Ammon's horn (tissue), 1 donor: ENCODE measurements at regions not wholly inside any gene's neighbourhood (a gene's known extent, or its start where the extent isn't known, plus 50 kb on each side); places are given as distances from the start of the nearest gene placed in this dataset.
"Not testable (repeated sequence)": the region's sequence is repeated elsewhere in the genome, so short reads cannot be mapped to it uniquely, and the experiment has no call there.

Experiments
- DNase-seq: peaks from one replicate; pipeline ENCODE4 v3.0.0-alpha.2; 2016; ENCODE audit warnings: low spot score

GRCh38 chr5:32534041-32534440 lies 51.3 kb upstream of the SUB1 start:
- no peak for DNase-seq

GRCh38 chr5:32531885-32532520 lies 53.4 kb upstream of the SUB1 start:
- peak; percentile 59 for DNase-seq

- not testable (repeated sequence) for DNase-seq
Observed at GRCh38 chr5:32527321-32527720, 58.0 kb upstream of the SUB1 start.

- DNase-seq: no peak
Observed at GRCh38 chr5:32526810-32527209, 58.5 kb upstream of the SUB1 start.

GRCh38 chr5:32523625-32524024 lies 61.7 kb upstream of the SUB1 start:
- DNase-seq: no peak

GRCh38 chr5:32522429-32523143 lies 62.8 kb upstream of the SUB1 start:
- no peak for DNase-seq

- DNase-seq: no peak
Observed at GRCh38 chr5:32521481-32521880, 63.9 kb upstream of the SUB1 start.

GRCh38 chr5:32520972-32521371 lies 64.4 kb upstream of the SUB1 start:
- DNase-seq: no peak

- DNase-seq: no peak
Observed at GRCh38 chr5:32520356-32520755, 65.0 kb upstream of the SUB1 start.

- no peak for DNase-seq
Observed at GRCh38 chr5:32519508-32519907, 65.8 kb upstream of the SUB1 start.

GRCh38 chr5:32514806-32515205 lies 70.3 kb upstream of the ZFR start:
- DNase-seq: no peak

GRCh38 chr5:32512926-32513325 lies 68.4 kb upstream of the ZFR start:
- no peak for DNase-seq

- no peak for DNase-seq
Observed at GRCh38 chr5:32511776-32512374, 67.3 kb upstream of the ZFR start.

- DNase-seq: no peak
Observed at GRCh38 chr5:32510860-32511259, 66.3 kb upstream of the ZFR start.

GRCh38 chr5:32508806-32509805 lies 64.6 kb upstream of the ZFR start:
- no peak for DNase-seq

GRCh38 chr5:32507738-32508434 lies 63.3 kb upstream of the ZFR start:
- peak; percentile 18 for DNase-seq

GRCh38 chr5:32506799-32507198 lies 62.3 kb upstream of the ZFR start:
- DNase-seq: no peak

GRCh38 chr5:32506201-32506661 lies 61.7 kb upstream of the ZFR start:
- peak; percentile 63 for DNase-seq

- DNase-seq: no peak
Observed at GRCh38 chr5:32505756-32506155, 61.2 kb upstream of the ZFR start.

GRCh38 chr5:32504989-32505596 lies 60.6 kb upstream of the ZFR start:
- peak; percentile 85 for DNase-seq
